Mucosa of rectum (tissue), 2 donors: ENCODE measurements at regions not wholly inside any gene's neighbourhood (a gene's known extent, or its start where the extent isn't known, plus 50 kb on each side); places are given as distances from the start of the nearest gene placed in this dataset.
A peak's percentile ranks its signal among the peaks of the same experiment; 100 is the strongest.

Experiments used
- H3K27ac ChIP-seq, 2 donors: one replicate each; pipeline ENCODE4 v1.7.0; 2013; ENCODE audit warnings: inconsistent platforms in 2 of 2, low read depth in 2 of 2, low read length in 2 of 2
- H3K27me3 ChIP-seq, 2 donors: one replicate each; pipeline ENCODE4 v1.7.0; 2013; ENCODE audit warnings: low read length in 2 of 2; ENCODE audit not compliant: control insufficient read depth in 2 of 2, insufficient read depth in 2 of 2
- H3K36me3 ChIP-seq, 2 donors: one replicate each; pipeline ENCODE4 v1.7.0; 2013; ENCODE audit warnings: low read length in 2 of 2; ENCODE audit not compliant: control insufficient read depth in 2 of 2, insufficient read depth in 2 of 2
- H3K4me1 ChIP-seq, 2 donors: one replicate each; pipeline ENCODE4 v1.7.0; 2013; ENCODE audit warnings: low read length in 2 of 2, mild to moderate bottlenecking in 1 of 2; ENCODE audit not compliant: control insufficient read depth in 2 of 2, insufficient read depth in 2 of 2
- H3K4me3 ChIP-seq, 2 donors: one replicate each; pipeline ENCODE4 v1.7.0; 2013; ENCODE audit warnings: low read length in 2 of 2
- H3K9ac ChIP-seq, 2 donors: one replicate each; pipeline ENCODE4 v1.7.0; 2013; ENCODE audit warnings: low read length in 2 of 2, low read depth in 1 of 2, mild to moderate bottlenecking in 1 of 2
- H3K9me3 ChIP-seq, 2 donors: one replicate each; pipeline ENCODE4 v1.7.0; 2013; ENCODE audit warnings: low read length in 2 of 2; ENCODE audit not compliant: control insufficient read depth in 2 of 2
- donor health status: healthy.
- donor health status: Normal muscosa, but diverticular disease.

GRCh38 chr7:149714081-149714909 is 59.1 kb downstream of the ZNF467 start:
- H3K4me3 ChIP-seq = peak overlapping the region; percentile 54 to 70
- no peaks in the 10 kb centered on the region for H3K36me3 ChIP-seq
- peak overlapping the region in 1 of 2 donors; percentile 19 for H3K9ac ChIP-seq
- peaks cover 0 to 5% of the 10 kb centered on the region in 2 donors for H3K9me3 ChIP-seq
- H3K27me3 ChIP-seq = no peaks in the 10 kb centered on the region
- H3K27ac ChIP-seq = no peak overlapping the region
- H3K4me1 ChIP-seq = peaks cover 5 to 10% of the 10 kb centered on the region in 2 donors

GRCh38 chr7:149713731-149714068 is 59.7 kb downstream of the ZNF467 start:
- peaks cover 5 to 10% of the 10 kb centered on the region in 2 donors for H3K4me1 ChIP-seq
- peaks cover 0 to 5% of the 10 kb centered on the region in 2 donors for H3K9me3 ChIP-seq
- H3K4me3 ChIP-seq = peak overlapping the region in 1 of 2 donors; percentile 70
- H3K36me3 ChIP-seq = no peaks in the 10 kb centered on the region
- no peak overlapping the region for H3K9ac ChIP-seq
- no peak overlapping the region for H3K27ac ChIP-seq
- no peaks in the 10 kb centered on the region for H3K27me3 ChIP-seq

- Histone ChIP-seq H3K27me3 (no peaks in the 10 kb centered on the region), H3K27ac (no peak overlapping the region), H3K9me3 (peaks cover 0 to 5% of the 10 kb centered on the region in 2 donors), H3K4me3 (no peak overlapping the region), H3K9ac (no peak overlapping the region), H3K36me3 (no peaks in the 10 kb centered on the region), H3K4me1 (peaks cover 5 to 10% of the 10 kb centered on the region in 2 donors)
Measured at GRCh38 chr7:149713061-149713730, 60.2 kb downstream of the ZNF467 start.

GRCh38 chr7:149708026-149708425 is 65.4 kb downstream of the ZNF467 start:
- H3K27ac ChIP-seq = no peak overlapping the region
- no peaks in the 10 kb centered on the region for H3K27me3 ChIP-seq
- no peaks in the 10 kb centered on the region for H3K36me3 ChIP-seq
- H3K4me1 ChIP-seq = no peaks in the 10 kb centered on the region
- H3K9me3 ChIP-seq = peaks cover 0 to 5% of the 10 kb centered on the region in 2 donors
- H3K4me3 ChIP-seq = no peak overlapping the region
- no peak overlapping the region for H3K9ac ChIP-seq

GRCh38 chr7:149707448-149707886 is 65.9 kb downstream of the ZNF467 start:
- no peak overlapping the region for H3K9ac ChIP-seq
- no peaks in the 10 kb centered on the region for H3K4me1 ChIP-seq
- H3K36me3 ChIP-seq = no peaks in the 10 kb centered on the region
- H3K27me3 ChIP-seq = no peaks in the 10 kb centered on the region
- no peak overlapping the region for H3K4me3 ChIP-seq
- H3K27ac ChIP-seq = no peak overlapping the region
- H3K9me3 ChIP-seq = peaks cover 0 to 5% of the 10 kb centered on the region in 2 donors

GRCh38 chr7:149706398-149706797 is 67.0 kb downstream of the ZNF467 start:
- Histone ChIP-seq H3K9ac (no peak overlapping the region), H3K27me3 (no peaks in the 10 kb centered on the region), H3K9me3 (peaks cover 0 to 5% of the 10 kb centered on the region in 2 donors), H3K27ac (no peak overlapping the region), H3K4me1 (no peaks in the 10 kb centered on the region), H3K36me3 (no peaks in the 10 kb centered on the region), H3K4me3 (no peak overlapping the region)

GRCh38 chr7:149704507-149704906 is 68.9 kb downstream of the ZNF467 start:
- Histone ChIP-seq H3K27ac (no peak overlapping the region), H3K9ac (no peak overlapping the region), H3K27me3 (no peaks in the 10 kb centered on the region), H3K4me1 (no peaks in the 10 kb centered on the region), H3K9me3 (no peaks in the 10 kb centered on the region), H3K4me3 (no peak overlapping the region), H3K36me3 (no peaks in the 10 kb centered on the region)

- no peaks in the 10 kb centered on the region for H3K4me1 ChIP-seq
Measured at GRCh38 chr7:149703044-149703650, 70.2 kb downstream of the ZNF467 start.

GRCh38 chr7:149701495-149702240 is 71.7 kb downstream of the ZNF467 start:
- Histone ChIP-seq H3K27ac (no peak overlapping the region), H3K4me3 (no peak overlapping the region), H3K9ac (no peak overlapping the region), H3K9me3 (no peaks in the 10 kb centered on the region), H3K27me3 (no peaks in the 10 kb centered on the region), H3K36me3 (no peaks in the 10 kb centered on the region), H3K4me1 (no peaks in the 10 kb centered on the region)

More at GRCh38 chr7:149703044-149703650, 70.2 kb downstream of the ZNF467 start:
- H3K27ac ChIP-seq = no peak overlapping the region
- H3K9ac ChIP-seq = no peak overlapping the region
- H3K9me3 ChIP-seq = no peaks in the 10 kb centered on the region
- no peak overlapping the region for H3K4me3 ChIP-seq
- H3K36me3 ChIP-seq = no peaks in the 10 kb centered on the region
- no peaks in the 10 kb centered on the region for H3K27me3 ChIP-seq
